Thyroid gland (tissue), 4 donors: ENCODE measurements at regions not wholly inside any gene's neighbourhood (a gene's known extent, or its start where the extent isn't known, plus 50 kb on each side); places are given as distances from the start of the nearest gene placed in this dataset.

ENCODE experiments used
- CTCF ChIP-seq, 6 experiments: fragments of 200-600 bp in 3 of 6; fragments of 450-650 bp in 3 of 6; sonication (generic) in 3 of 6; IDR thresholded peaks; one replicate each; pipeline ENCODE4 v1.5.1; 2016 to 2019; ENCODE audit warnings: antibody characterized with exemption in 6 of 6, mild to moderate bottlenecking in 2 of 6, inconsistent platforms in 1 of 6, moderate library complexity in 1 of 6
- POLR2A ChIP-seq, 2 donors: fragments of 450-650 bp; IDR thresholded peaks; one replicate each; pipeline ENCODE4 v1.6.1; 2017; ENCODE audit warnings: antibody characterized with exemption in 2 of 2, mild to moderate bottlenecking in 2 of 2, moderate library complexity in 1 of 2

- TF ChIP-seq CTCF (IDR thresholded peaks at IDR 0.05) = no peak
- TF ChIP-seq POLR2A (IDR thresholded peaks at IDR 0.05) = no peak
These were observed 80.3 kb downstream of the SKIDA1 start for GRCh38 chr10:21445163-21445562.
